ENCODE measurements at regions not wholly inside any gene's neighbourhood (a gene's known extent, or its start where the extent isn't known, plus 50 kb on each side); places are given as distances from the start of the nearest gene placed in this dataset.

- Histone ChIP-seq H3K4me3 (ENCODE audit: low read length) (no peak overlapping the region), H3K4me1 (ENCODE audit: low read length) (no peaks in the 10 kb centered on the region), H2AFZ (ENCODE audit: low read depth, low read length) (no peak overlapping the region), H3K9me3 (ENCODE audit: insufficient read depth, low read length) (no peaks in the 10 kb centered on the region), H3K4me2 (ENCODE audit: low read length) (no peak overlapping the region), H3K79me2 (ENCODE audit: low read length) (no peaks in the 10 kb centered on the region), H3K27me3 (ENCODE audit: low read depth, low read length) (peaks cover 30% of the 10 kb centered on the region), H4K20me1 (ENCODE audit: insufficient read depth, low read length) (no peaks in the 10 kb centered on the region), H3K9ac (ENCODE audit: low read length) (no peak overlapping the region), H3K36me3 (replicated peaks; ENCODE audit: low read depth, low read length) (no peaks in the 10 kb centered on the region), H3K27ac (ENCODE audit: low read length) (no peak overlapping the region)
- no peak for TF ChIP-seq EZH2phosphoT487 (IDR thresholded peaks at IDR 0.05; ENCODE audit: low read depth)
- TF ChIP-seq CTCF (IDR thresholded peaks at IDR 0.05; ENCODE audit: low read depth, low read length): no peak
These were observed 226.9 kb downstream of the BUD13 start for GRCh38 chr11:116545912-116546311.

DNA sequence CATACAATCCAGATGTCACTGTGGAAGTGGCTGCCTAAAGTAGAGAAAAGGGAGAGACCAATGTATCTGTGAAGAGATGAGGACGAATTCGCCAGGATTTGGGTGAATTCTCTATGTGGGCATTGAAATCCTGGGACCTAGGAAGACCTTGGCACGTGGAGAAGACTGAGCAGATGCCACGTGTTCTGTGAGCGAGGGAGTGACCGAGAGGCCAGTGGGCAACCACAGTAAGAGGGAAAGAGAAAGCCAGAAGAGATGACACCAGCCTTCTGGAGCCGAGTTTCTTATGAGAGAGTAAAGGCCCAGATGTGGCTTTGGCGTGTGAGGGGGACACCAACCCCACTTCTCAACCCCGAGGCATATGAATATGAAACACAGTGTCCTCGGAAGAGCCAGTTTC is 228.1 kb downstream of the BUD13 start:
- Histone ChIP-seq H3K4me1 (ENCODE audit: low read length) (no peaks in the 10 kb centered on the region), H3K79me2 (ENCODE audit: low read length) (no peaks in the 10 kb centered on the region), H3K36me3 (replicated peaks; ENCODE audit: low read depth, low read length) (no peaks in the 10 kb centered on the region), H3K4me3 (ENCODE audit: low read length) (no peak overlapping the region), H3K4me2 (ENCODE audit: low read length) (no peak overlapping the region), H3K9me3 (ENCODE audit: insufficient read depth, low read length) (no peaks in the 10 kb centered on the region), H4K20me1 (ENCODE audit: insufficient read depth, low read length) (no peaks in the 10 kb centered on the region), H3K27me3 (ENCODE audit: low read depth, low read length) (peaks cover 30% of the 10 kb centered on the region), H2AFZ (ENCODE audit: low read depth, low read length) (no peak overlapping the region), H3K9ac (ENCODE audit: low read length) (no peak overlapping the region), H3K27ac (ENCODE audit: low read length) (no peak overlapping the region)
- TF ChIP-seq CTCF (IDR thresholded peaks at IDR 0.05; ENCODE audit: low read depth, low read length): no peak
- no peak for TF ChIP-seq EZH2phosphoT487 (IDR thresholded peaks at IDR 0.05; ENCODE audit: low read depth)

DNA sequence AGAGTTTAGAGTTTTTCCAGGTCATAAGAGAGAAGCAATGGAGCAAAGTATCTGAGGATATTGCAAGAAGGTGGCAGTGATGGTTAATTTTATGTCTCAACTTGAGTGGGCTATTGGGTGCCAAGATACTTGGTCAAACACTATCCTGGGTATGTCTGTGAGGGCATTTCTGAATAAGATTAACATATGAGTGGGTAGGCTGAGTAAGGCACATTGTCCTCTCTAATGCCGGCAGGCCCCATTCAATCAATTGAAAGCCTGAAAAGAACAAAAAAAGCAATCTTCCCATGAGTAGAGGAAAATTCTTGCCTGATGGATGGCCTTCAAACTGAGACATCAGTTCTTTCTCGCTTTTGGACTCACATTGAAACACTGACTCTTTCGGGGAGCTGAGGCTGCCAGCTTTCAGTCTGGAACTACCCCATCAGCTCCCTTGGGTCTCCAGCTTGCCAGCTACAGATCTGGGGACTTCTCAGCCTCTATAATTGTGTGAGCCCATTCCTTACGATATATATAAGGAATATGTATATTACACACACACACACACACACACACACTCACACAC is 228.8 kb downstream of the BUD13 start:
- Histone ChIP-seq H3K27ac (ENCODE audit: low read length) (no peak overlapping the region), H3K79me2 (ENCODE audit: low read length) (no peaks in the 10 kb centered on the region), H3K9me3 (ENCODE audit: insufficient read depth, low read length) (no peaks in the 10 kb centered on the region), H3K36me3 (replicated peaks; ENCODE audit: low read depth, low read length) (no peaks in the 10 kb centered on the region), H3K4me1 (ENCODE audit: low read length) (no peaks in the 10 kb centered on the region), H3K4me2 (ENCODE audit: low read length) (no peak overlapping the region), H4K20me1 (ENCODE audit: insufficient read depth, low read length) (no peaks in the 10 kb centered on the region), H3K9ac (ENCODE audit: low read length) (no peak overlapping the region), H3K27me3 (ENCODE audit: low read depth, low read length) (peaks cover 33% of the 10 kb centered on the region), H3K4me3 (ENCODE audit: low read length) (no peak overlapping the region), H2AFZ (ENCODE audit: low read depth, low read length) (no peak overlapping the region)
- TF ChIP-seq CTCF (IDR thresholded peaks at IDR 0.05; ENCODE audit: low read depth, low read length) (no peak), EZH2phosphoT487 (IDR thresholded peaks at IDR 0.05; ENCODE audit: low read depth) (no peak)

DNA sequence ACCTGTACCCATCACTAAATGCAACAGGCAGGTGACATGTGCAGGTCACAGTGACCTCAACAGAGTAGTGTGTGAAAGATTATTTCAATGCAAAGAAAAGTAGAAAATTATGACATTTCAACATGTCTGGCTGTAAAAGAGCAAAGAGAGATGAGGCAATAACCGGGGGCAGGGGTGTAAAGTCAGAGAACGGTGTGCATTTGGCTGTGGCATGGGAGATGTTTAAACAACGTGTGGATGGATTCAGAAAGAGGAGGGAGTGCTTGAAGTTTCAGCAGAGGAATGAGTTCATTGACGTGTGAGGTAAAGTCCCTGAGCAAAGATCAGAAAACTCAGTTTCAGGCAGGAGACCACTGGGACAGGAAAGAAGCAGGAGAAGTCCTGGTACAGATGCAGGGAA is 229.7 kb downstream of the BUD13 start:
- no peak overlapping the region for H3K4me2 ChIP-seq (ENCODE audit: low read length)
- no peak overlapping the region for H3K27ac ChIP-seq (ENCODE audit: low read length)
- peaks cover 35% of the 10 kb centered on the region for H3K27me3 ChIP-seq (ENCODE audit: low read depth, low read length)
- H3K9me3 ChIP-seq (ENCODE audit: insufficient read depth, low read length): no peaks in the 10 kb centered on the region
- H3K79me2 ChIP-seq (ENCODE audit: low read length): no peaks in the 10 kb centered on the region
- H3K4me3 ChIP-seq (ENCODE audit: low read length): no peak overlapping the region
- no peak overlapping the region for H2AFZ ChIP-seq (ENCODE audit: low read depth, low read length)
- no peaks in the 10 kb centered on the region for H3K4me1 ChIP-seq (ENCODE audit: low read length)
- TF ChIP-seq CTCF (IDR thresholded peaks at IDR 0.05; ENCODE audit: low read depth, low read length) (no peak), EZH2phosphoT487 (IDR thresholded peaks at IDR 0.05; ENCODE audit: low read depth) (no peak)
- H3K36me3 ChIP-seq (replicated peaks; ENCODE audit: low read depth, low read length): no peaks in the 10 kb centered on the region
- H4K20me1 ChIP-seq (ENCODE audit: insufficient read depth, low read length): no peaks in the 10 kb centered on the region
- no peak overlapping the region for H3K9ac ChIP-seq (ENCODE audit: low read length)

Measured in OCI-LY3 (cell line).